ENCODE measurements at regions not wholly inside any gene's neighbourhood (a gene's known extent, or its start where the extent isn't known, plus 50 kb on each side); places are given as distances from the start of the nearest gene placed in this dataset.

DNA sequence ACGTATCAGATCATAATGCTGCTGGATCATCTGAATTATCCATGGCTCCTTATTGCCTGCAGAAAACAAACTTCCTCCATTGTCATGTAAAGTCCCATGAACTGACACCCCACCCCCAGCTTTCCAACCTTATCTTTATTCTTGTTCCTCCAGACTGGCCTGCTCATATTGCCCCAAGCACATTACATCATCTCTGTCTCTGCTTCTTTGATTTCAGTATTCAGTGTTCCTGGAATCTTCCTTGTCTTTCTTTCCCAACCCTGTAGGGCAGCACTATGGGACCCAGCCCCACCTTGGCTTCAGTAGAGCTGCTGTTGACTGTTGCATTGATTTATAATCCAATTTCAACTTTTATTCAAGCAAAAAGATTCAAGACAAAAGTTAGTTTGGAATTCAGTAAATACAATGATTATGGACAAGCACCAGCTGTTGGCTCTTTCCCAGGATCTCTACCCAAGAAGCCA lies 187.5 kb upstream of the ECI2 start:
- TF ChIP-seq EZH2 (IDR thresholded peaks at IDR 0.05; ENCODE audit: borderline replicate concordance, insufficient read depth, low read length, poor library complexity, severe bottlenecking) = no peak
- TF ChIP-seq CTCF (IDR thresholded peaks at IDR 0.05; ENCODE audit: poor library complexity, severe bottlenecking) = no peak
- no peak for TF ChIP-seq RAD21 (conservative IDR thresholded peaks at IDR 0.05)
- TF ChIP-seq EP300 (conservative IDR thresholded peaks at IDR 0.05; ENCODE audit: poor library complexity, severe bottlenecking) = no peak
- no peak for TF ChIP-seq MXI1 (conservative IDR thresholded peaks at IDR 0.05; ENCODE audit: poor library complexity, severe bottlenecking)
- TF ChIP-seq REST (IDR thresholded peaks at IDR 0.05; ENCODE audit: borderline replicate concordance) = no peak
- TF ChIP-seq TAF1 (IDR thresholded peaks at IDR 0.05; ENCODE audit: low read depth) = no peak
- no peak for TF ChIP-seq SMC3 (conservative IDR thresholded peaks at IDR 0.05; ENCODE audit: poor library complexity)
